Keratinocyte (primary cell): ENCODE measurements at regions not wholly inside any gene's neighbourhood (a gene's known extent, or its start where the extent isn't known, plus 50 kb on each side); places are given as distances from the start of the nearest gene placed in this dataset.

Experiments
- EZH2 ChIP-seq: IDR thresholded peaks from one replicate; pipeline ENCODE4 v1.6.1; 2012; ENCODE audit warnings: inconsistent platforms, mild to moderate bottlenecking, low read length, moderate library complexity
- TF ChIP-seq, protein P1 (sequence below), 3 experiments: IDR thresholded peaks in 1 of 3; conservative IDR thresholded peaks in 1 of 3; optimal IDR thresholded peaks in 1 of 3; 2 replicates in 2 of 3; 3 replicates in 1 of 3; pipeline versions ENCODE3 to v1.5.1; 2011; ENCODE audit warnings: low read length in 3 of 3, mild to moderate bottlenecking in 3 of 3, moderate library complexity in 2 of 3, control low read depth in 1 of 3, inconsistent platforms in 1 of 3; ENCODE audit not compliant: insufficient read depth in 2 of 3; ENCODE audit errors: extremely low read depth in 1 of 3

DNA sequence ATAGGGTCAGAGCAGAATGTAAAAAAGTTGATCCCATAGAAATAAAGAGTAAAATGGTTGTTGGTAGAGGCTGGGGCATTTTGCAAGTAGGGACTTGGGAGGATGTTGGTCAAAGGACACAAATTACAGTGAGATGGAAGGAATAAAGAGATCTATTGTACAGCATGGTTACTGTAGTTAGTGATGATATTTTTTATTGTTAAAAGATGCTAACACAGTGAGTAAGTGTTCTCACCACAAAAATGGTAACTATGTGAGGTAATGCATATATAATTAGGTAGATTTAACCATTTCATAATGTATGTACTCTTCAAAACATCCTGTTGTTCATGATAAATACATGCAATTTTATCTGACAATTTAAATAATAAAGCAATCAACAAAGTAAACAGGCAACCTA, 280.7 kb upstream of the MAGI2 start:
- TF ChIP-seq, protein P1, sequence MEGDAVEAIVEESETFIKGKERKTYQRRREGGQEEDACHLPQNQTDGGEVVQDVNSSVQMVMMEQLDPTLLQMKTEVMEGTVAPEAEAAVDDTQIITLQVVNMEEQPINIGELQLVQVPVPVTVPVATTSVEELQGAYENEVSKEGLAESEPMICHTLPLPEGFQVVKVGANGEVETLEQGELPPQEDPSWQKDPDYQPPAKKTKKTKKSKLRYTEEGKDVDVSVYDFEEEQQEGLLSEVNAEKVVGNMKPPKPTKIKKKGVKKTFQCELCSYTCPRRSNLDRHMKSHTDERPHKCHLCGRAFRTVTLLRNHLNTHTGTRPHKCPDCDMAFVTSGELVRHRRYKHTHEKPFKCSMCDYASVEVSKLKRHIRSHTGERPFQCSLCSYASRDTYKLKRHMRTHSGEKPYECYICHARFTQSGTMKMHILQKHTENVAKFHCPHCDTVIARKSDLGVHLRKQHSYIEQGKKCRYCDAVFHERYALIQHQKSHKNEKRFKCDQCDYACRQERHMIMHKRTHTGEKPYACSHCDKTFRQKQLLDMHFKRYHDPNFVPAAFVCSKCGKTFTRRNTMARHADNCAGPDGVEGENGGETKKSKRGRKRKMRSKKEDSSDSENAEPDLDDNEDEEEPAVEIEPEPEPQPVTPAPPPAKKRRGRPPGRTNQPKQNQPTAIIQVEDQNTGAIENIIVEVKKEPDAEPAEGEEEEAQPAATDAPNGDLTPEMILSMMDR (optimal IDR thresholded peaks at IDR 0.05 in 1 of 3, IDR thresholded peaks at IDR 0.05 in 1 of 3, conservative IDR thresholded peaks at IDR 0.05 in 1 of 3; ENCODE audit: extremely low read depth in 1 of 3, insufficient read depth in 2 of 3, low read length in 3 of 3): no peak
- no peak for TF ChIP-seq EZH2
